DMS79 treated with DMSO at 0.1 percent for 48 hours (cell line): ENCODE measurements at regions not wholly inside any gene's neighbourhood (a gene's known extent, or its start where the extent isn't known, plus 50 kb on each side); places are given as distances from the start of the nearest gene placed in this dataset.

Experiments
- DNase-seq: peaks from one replicate; lab custom pipeline; 2025; lab: John Stamatoyannopoulos, UW

- no peak for DNase-seq
Measured at GRCh38 chr12:131486451-131487230, 224.2 kb upstream of the SFSWAP start.

- DNase-seq, result peak; percentile 84
Measured at GRCh38 chr12:131487388-131488124, 223.3 kb upstream of the SFSWAP start.

- no peak for DNase-seq
Measured at GRCh38 chr12:131489718-131490117, 221.2 kb upstream of the SFSWAP start.

GRCh38 chr12:131491155-131491554, 219.7 kb upstream of the SFSWAP start:
- no peak for DNase-seq

- no peak for DNase-seq
Measured at GRCh38 chr12:131491916-131492490, 218.9 kb upstream of the SFSWAP start.

- DNase-seq, result no peak
Measured at GRCh38 chr12:131493068-131493826, 217.6 kb upstream of the SFSWAP start.

GRCh38 chr12:131494216-131494615, 216.7 kb upstream of the SFSWAP start:
- DNase-seq, result no peak

GRCh38 chr12:131494741-131495524, 216.0 kb upstream of the SFSWAP start:
- no peak for DNase-seq

- DNase-seq, result no peak
Measured at GRCh38 chr12:131497966-131498365, 212.9 kb upstream of the SFSWAP start.

- no peak for DNase-seq
Measured at GRCh38 chr12:131499160-131499863, 211.6 kb upstream of the SFSWAP start.

- no peak for DNase-seq
Measured at GRCh38 chr12:131499864-131500190, 211.1 kb upstream of the SFSWAP start.

GRCh38 chr12:131500564-131500963, 210.3 kb upstream of the SFSWAP start:
- DNase-seq, result no peak

GRCh38 chr12:131505561-131505960, 205.3 kb upstream of the SFSWAP start:
- no peak for DNase-seq

GRCh38 chr12:131506426-131506825, 204.5 kb upstream of the SFSWAP start:
- no peak for DNase-seq

- no peak for DNase-seq
Measured at GRCh38 chr12:131507094-131507493, 203.8 kb upstream of the SFSWAP start.

GRCh38 chr12:131507881-131508280, 203.0 kb upstream of the SFSWAP start:
- DNase-seq, result peak; percentile 32

- no peak for DNase-seq
Measured at GRCh38 chr12:131509701-131510100, 201.2 kb upstream of the SFSWAP start.

- DNase-seq, result no peak
Measured at GRCh38 chr12:131510431-131510830, 200.5 kb upstream of the SFSWAP start.

GRCh38 chr12:131511391-131511802, 199.5 kb upstream of the SFSWAP start:
- no peak for DNase-seq

GRCh38 chr12:131511803-131512561, 198.9 kb upstream of the SFSWAP start:
- no peak for DNase-seq
